H1 (cell line): ENCODE measurements at regions not wholly inside any gene's neighbourhood (a gene's known extent, or its start where the extent isn't known, plus 50 kb on each side); places are given as distances from the start of the nearest gene placed in this dataset.

Source experiments
- CTCF ChIA-PET: fragments of 300-600 bp; sonication (Branson Sonifier 250); formaldehyde crosslinking; loops from one replicate; lab custom pipeline; 2021; ENCODE audit not compliant: partially characterized antibody; lab: Charles Lee
- POLR2A ChIA-PET: fragments of 300-600 bp; sonication (Branson Sonifier 250); formaldehyde crosslinking; loops from one replicate; lab custom pipeline; 2021; ENCODE audit warnings: inconsistent platforms; ENCODE audit not compliant: partially characterized antibody; lab: Charles Lee
- DNase-seq, 2 experiments: peaks; one replicate each; pipeline versions ENCODE4 v3.0.0 to v3.0.0-alpha.2; 2010 to 2022; ENCODE audit warnings: low spot score in 2 of 2, low read depth in 1 of 2, mixed read lengths in 1 of 2
- FAIRE-seq: peaks from 2 replicates; lab custom pipeline; 2011; peaks lifted over from hg19 to GRCh38; lab: Jason Lieb, UNC
- H2AFZ ChIP-seq: 2 replicates; pipeline ENCODE4 v1.8.1; 2012; ENCODE audit warnings: low read length, inconsistent platforms
- H2AK5ac ChIP-seq: 2 replicates; pipeline ENCODE4 v1.6.1; 2013; ENCODE audit warnings: low read depth, low read length
- H2BK120ac ChIP-seq: replicated peaks from 2 replicates; pipeline ENCODE3; 2013; ENCODE audit warnings: low read depth, low read length, inconsistent platforms
- H2BK12ac ChIP-seq: 2 replicates; pipeline ENCODE4 v1.6.1; 2013; ENCODE audit warnings: low read depth, low read length
- H2BK15ac ChIP-seq: 2 replicates; pipeline ENCODE4 v1.6.1; 2013; ENCODE audit warnings: low read length
- H2BK20ac ChIP-seq: 2 replicates; pipeline ENCODE4 v1.6.1; 2013; ENCODE audit warnings: low read length
- H2BK5ac ChIP-seq: 2 replicates; pipeline ENCODE4 v1.6.1; 2013; ENCODE audit warnings: low read depth, low read length
- H3K14ac ChIP-seq: 2 replicates; pipeline ENCODE4 v1.6.1; 2013; ENCODE audit warnings: inconsistent platforms; ENCODE audit not compliant: insufficient read length
- H3K18ac ChIP-seq: 2 replicates; pipeline ENCODE4 v1.6.1; 2013; ENCODE audit warnings: low read length; ENCODE audit errors: extremely low read depth
- H3K23ac ChIP-seq: 2 replicates; pipeline ENCODE4 v1.6.1; 2013; ENCODE audit warnings: inconsistent platforms; ENCODE audit not compliant: insufficient read length
- H3K23me2 ChIP-seq: 2 replicates; pipeline ENCODE4 v1.6.1; 2013; ENCODE audit warnings: low read depth, low read length
- H3K27ac ChIP-seq: 2 replicates; pipeline ENCODE4 v1.6.1; 2011; ENCODE audit warnings: low read depth, low read length, inconsistent platforms
- H3K27me3 ChIP-seq, 4 experiments: replicated peaks in 1 of 4; 1 replicate in 1 of 4; 2 replicates in 3 of 4; pipeline versions ENCODE4 v1.6.1 to v1.8.1; 2011 to 2013; ENCODE audit warnings: low read length in 3 of 4, mild to moderate bottlenecking in 3 of 4, inconsistent platforms in 2 of 4, mixed read lengths in 2 of 4, moderate library complexity in 1 of 4; ENCODE audit not compliant: control insufficient read depth in 3 of 4, insufficient read depth in 3 of 4; ENCODE audit errors: extremely low read depth in 1 of 4
- H3K36me3 ChIP-seq, 4 experiments: 2 replicates each; pipeline versions ENCODE4 v1.6.1 to v1.8.1; 2011 to 2013; ENCODE audit warnings: mild to moderate bottlenecking in 4 of 4, low read length in 3 of 4, moderate library complexity in 2 of 4, control low read depth in 1 of 4, inconsistent platforms in 1 of 4; ENCODE audit not compliant: insufficient read depth in 4 of 4, control insufficient read depth in 2 of 4
- H3K4ac ChIP-seq: replicated peaks from 2 replicates; pipeline ENCODE3; 2013; ENCODE audit warnings: low read length, low read depth, mixed read lengths, inconsistent platforms; ENCODE audit not compliant: insufficient read length
- H3K4me1 ChIP-seq, 4 experiments: replicated peaks in 1 of 4; 1 replicate in 1 of 4; 2 replicates in 3 of 4; pipeline versions ENCODE4 v1.6.1 to v1.8.1; 2011 to 2013; ENCODE audit warnings: low read length in 3 of 4, inconsistent platforms in 2 of 4, mixed read lengths in 1 of 4; ENCODE audit not compliant: insufficient read depth in 4 of 4, control insufficient read depth in 3 of 4
- H3K4me2 ChIP-seq, 2 experiments: 2 replicates each; pipeline versions ENCODE4 v1.6.1 to v1.8.1; 2011 to 2013; ENCODE audit warnings: low read depth in 2 of 2, low read length in 2 of 2, control low read depth in 1 of 2, inconsistent platforms in 1 of 2, mild to moderate bottlenecking in 1 of 2; ENCODE audit not compliant: insufficient read depth in 1 of 2
- H3K4me3 ChIP-seq, 4 experiments: fragments of 200-600, 300-600 bp in 1 of 4; sonication (generic), shearing (Covaris generic), sonication (Bioruptor Twin) in 1 of 4; 2 replicates each; pipeline versions ENCODE4 v1.5.1 to v1.8.1; 2011 to 2016; ENCODE audit warnings: low read length in 4 of 4, low read depth in 3 of 4, control low read depth in 2 of 4, inconsistent platforms in 2 of 4, mild to moderate bottlenecking in 2 of 4, mixed read lengths in 1 of 4, moderate library complexity in 1 of 4; ENCODE audit not compliant: insufficient read depth in 2 of 4; ENCODE audit errors: extremely low read depth in 1 of 4
- H3K56ac ChIP-seq: replicated peaks from 2 replicates; pipeline ENCODE3; 2013; ENCODE audit warnings: low read depth, mild to moderate bottlenecking, mixed read lengths, low read length, inconsistent platforms; ENCODE audit not compliant: insufficient read length
- H3K79me1 ChIP-seq: 2 replicates; pipeline ENCODE4 v1.6.1; 2013; ENCODE audit warnings: low read depth, low read length, control low read depth
- H3K79me2 ChIP-seq, 2 experiments: 2 replicates each; pipeline versions ENCODE4 v1.6.1 to v1.8.1; 2012 to 2013; ENCODE audit warnings: low read length in 2 of 2, mild to moderate bottlenecking in 2 of 2, inconsistent platforms in 1 of 2; ENCODE audit not compliant: insufficient read depth in 2 of 2, control insufficient read depth in 1 of 2
- H3K9ac ChIP-seq, 4 experiments: replicated peaks in 1 of 4; 1 replicate in 1 of 4; 2 replicates in 3 of 4; pipeline versions ENCODE4 v1.6.1 to v1.8.1; 2011 to 2013; ENCODE audit warnings: low read depth in 3 of 4, low read length in 3 of 4, control low read depth in 2 of 4, mild to moderate bottlenecking in 2 of 4, moderate library complexity in 2 of 4, inconsistent platforms in 1 of 4; ENCODE audit errors: extremely low read depth in 1 of 4
- H3K9me3 ChIP-seq, 2 experiments: 2 replicates each; pipeline versions ENCODE4 v1.6.1 to v1.8.1; 2012 to 2013; ENCODE audit warnings: mild to moderate bottlenecking in 2 of 2, moderate library complexity in 2 of 2, control low read depth in 1 of 2, inconsistent platforms in 1 of 2, low read depth in 1 of 2, low read length in 1 of 2, mixed read lengths in 1 of 2; ENCODE audit not compliant: insufficient read depth in 2 of 2
- H4K20me1 ChIP-seq, 2 experiments: replicated peaks in 1 of 2; 2 replicates each; pipeline versions ENCODE3 to v1.8.1; 2011 to 2013; ENCODE audit warnings: inconsistent platforms in 2 of 2, low read length in 2 of 2, mild to moderate bottlenecking in 1 of 2; ENCODE audit not compliant: insufficient read depth in 2 of 2, control insufficient read depth in 1 of 2
- H4K5ac ChIP-seq: 2 replicates; pipeline ENCODE4 v1.6.1; 2013; ENCODE audit warnings: low read length, low read depth, mixed read lengths, inconsistent platforms; ENCODE audit not compliant: insufficient read length
- H4K8ac ChIP-seq: 2 replicates; pipeline ENCODE4 v1.8.0; 2013; ENCODE audit warnings: mild to moderate bottlenecking, moderate library complexity, low read length, inconsistent platforms; ENCODE audit not compliant: insufficient read depth; ENCODE audit errors: extremely low read depth
- H4K91ac ChIP-seq: replicated peaks from 2 replicates; pipeline ENCODE3; 2013; ENCODE audit warnings: low read length, mixed read lengths, inconsistent platforms; ENCODE audit not compliant: insufficient read length
- CHD1 ChIP-seq: IDR thresholded peaks from 2 replicates; pipeline ENCODE4 v1.6.1; 2012; ENCODE audit warnings: low read depth, low read length, improper control_type of control experiment
- GTF2F1 ChIP-seq: IDR thresholded peaks from 2 replicates; pipeline ENCODE4 v1.6.1; 2012; ENCODE audit warnings: low read depth, low read length, improper control_type of control experiment, borderline replicate concordance
- ZNF274 ChIP-seq: IDR thresholded peaks from 2 replicates; pipeline ENCODE4 v1.7.0; 2012; ENCODE audit warnings: low read length, borderline replicate concordance; ENCODE audit errors: extremely low read depth
- WGBS, 2 experiments: shearing (Covaris generic) in 1 of 2; methylation state at CpG; one replicate each; pipeline versions ENCODE4 v1.1.6 to v1.1.7; 2013 to 2015; ENCODE audit warnings: low lambda C conversion rate in 2 of 2, mixed read lengths in 2 of 2, inconsistent platforms in 1 of 2, low coverage in 1 of 2, missing lambda C conversion rate in 1 of 2; ENCODE audit not compliant: insufficient replicate concordance in 2 of 2, insufficient coverage in 1 of 2, insufficient read length in 1 of 2; ENCODE audit errors: extremely low coverage in 1 of 2, missing lambda C conversion rate in 1 of 2; 5-methylcytosine and 5-hydroxymethylcytosine counted together
- TF ChIP-seq, protein P1 (sequence below): IDR thresholded peaks from 2 replicates; pipeline ENCODE4 v1.6.1; 2012; ENCODE audit warnings: inconsistent platforms
- TF ChIP-seq, protein P2 (sequence below): IDR thresholded peaks from 2 replicates; pipeline ENCODE4 v1.6.1; 2011; ENCODE audit warnings: low read depth, mild to moderate bottlenecking, low read length; ENCODE audit not compliant: insufficient read depth

DNA sequence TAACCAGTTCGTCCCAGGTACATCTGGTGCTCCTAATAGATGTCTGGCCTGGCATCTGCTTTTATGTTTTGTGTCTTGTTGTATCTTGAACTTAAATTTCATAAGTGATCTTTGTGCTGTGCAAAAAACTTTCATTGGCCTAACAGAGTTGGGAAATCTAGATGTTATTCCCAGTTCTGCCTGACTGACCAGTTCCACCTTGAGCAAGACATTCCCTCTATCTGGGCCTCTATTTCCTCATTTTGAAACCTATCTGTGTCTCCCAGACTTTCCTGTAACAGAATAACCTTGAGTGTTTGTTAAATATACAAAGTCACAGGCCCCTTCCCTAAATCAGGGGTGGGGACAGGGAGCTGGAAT, 56.6 kb upstream of the EPCAM start:
- Histone ChIP-seq H3K27ac (no peak overlapping the region), H2BK5ac (no peak overlapping the region), H3K4me3 (no peak overlapping the region), H3K4me2 (no peak overlapping the region), H3K56ac (no peak overlapping the region), H4K91ac (no peak overlapping the region), H3K4ac (no peak overlapping the region), H3K9ac (no peak overlapping the region), H3K18ac (no peak overlapping the region), H3K27me3 (no peaks in the 10 kb centered on the region), H3K23me2 (no peaks in the 10 kb centered on the region), H4K8ac (no peak overlapping the region), H2AFZ (no peak overlapping the region), H2BK12ac (no peak overlapping the region), H3K9me3 (no peaks in the 10 kb centered on the region), H4K5ac (no peak overlapping the region), H2BK20ac (no peak overlapping the region), H3K36me3 (no peaks in the 10 kb centered on the region), H2BK120ac (no peak overlapping the region), H3K4me1 (peaks cover 0 to 13% (median 10%) of the 10 kb centered on the region in 4 experiments; a peak in 6 of 7 replicates), H3K23ac (no peak overlapping the region), H3K14ac (no peak overlapping the region), H2BK15ac (no peak overlapping the region), H3K79me2 (no peaks in the 10 kb centered on the region), H4K20me1 (no peaks in the 10 kb centered on the region), H3K79me1 (no peaks in the 10 kb centered on the region), H2AK5ac (no peak overlapping the region)
- ChIA-PET CTCF (interaction anchor here (0.7 to 16.2 kb wide), 15 partner anchors 8 to 336 kb away, joined by 3 to 164 read pairs (median 6); no protein-coding TSS in a partner anchor), POLR2A (interaction anchor here (0.7 kb wide), 1 partner anchor 191 kb away, joined by 3 read pairs; no protein-coding TSS in a partner anchor)
- WGBS, 2 experiments: 75% methylated on average over 1 of the region's 1 CpG; no CpG with 5 or more reads in 1 of the 2 experiments
- no peak for DNase-seq
- TF ChIP-seq CHD1: no peak
- TF ChIP-seq, protein P1, sequence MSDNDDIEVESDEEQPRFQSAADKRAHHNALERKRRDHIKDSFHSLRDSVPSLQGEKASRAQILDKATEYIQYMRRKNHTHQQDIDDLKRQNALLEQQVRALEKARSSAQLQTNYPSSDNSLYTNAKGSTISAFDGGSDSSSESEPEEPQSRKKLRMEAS: no peak
- no peak for TF ChIP-seq GTF2F1
- TF ChIP-seq, protein P2, sequence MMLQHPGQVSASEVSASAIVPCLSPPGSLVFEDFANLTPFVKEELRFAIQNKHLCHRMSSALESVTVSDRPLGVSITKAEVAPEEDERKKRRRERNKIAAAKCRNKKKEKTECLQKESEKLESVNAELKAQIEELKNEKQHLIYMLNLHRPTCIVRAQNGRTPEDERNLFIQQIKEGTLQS: no peak
- TF ChIP-seq ZNF274: no peak
- no peak for FAIRE-seq
